Activated T-helper 1 cell treated with anti-CD3 and anti-CD28 coated beads, Interleukin-2, amount 50 U/mL, for 16 hours (primary cell): ENCODE measurements at regions not wholly inside any gene's neighbourhood (a gene's known extent, or its start where the extent isn't known, plus 50 kb on each side); places are given as distances from the start of the nearest gene placed in this dataset.

Experiments used
- DNase-seq, 2 donors: peaks; one replicate each; pipeline ENCODE4 v3.0.0-alpha.2; 2020; ENCODE audit warnings: low read depth in 1 of 2, low spot score in 1 of 2

DNA sequence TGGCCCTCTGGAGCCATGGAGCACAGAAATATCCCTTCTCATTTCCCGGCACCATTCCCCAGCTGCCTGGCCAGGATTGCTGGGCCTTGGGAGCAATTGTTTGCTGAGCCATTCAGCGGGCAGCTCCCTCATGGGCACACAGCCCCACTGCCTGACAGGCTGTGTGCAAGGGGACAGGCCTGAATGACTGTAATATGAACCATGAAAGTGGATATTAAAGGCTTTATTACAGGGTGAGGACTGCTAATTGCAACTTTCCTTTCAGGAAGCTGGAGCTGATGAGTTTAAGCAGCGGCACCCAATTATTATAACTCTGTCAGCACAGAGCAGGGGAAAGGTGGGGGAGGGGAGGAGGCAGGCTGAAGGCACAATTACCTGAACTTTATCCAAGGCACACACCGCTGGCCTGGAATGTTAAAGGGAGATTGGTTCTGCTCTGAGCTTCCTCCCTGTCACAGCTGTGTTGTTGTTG lies 159.8 kb upstream of the SDK2 start:
- no peak for DNase-seq

DNA sequence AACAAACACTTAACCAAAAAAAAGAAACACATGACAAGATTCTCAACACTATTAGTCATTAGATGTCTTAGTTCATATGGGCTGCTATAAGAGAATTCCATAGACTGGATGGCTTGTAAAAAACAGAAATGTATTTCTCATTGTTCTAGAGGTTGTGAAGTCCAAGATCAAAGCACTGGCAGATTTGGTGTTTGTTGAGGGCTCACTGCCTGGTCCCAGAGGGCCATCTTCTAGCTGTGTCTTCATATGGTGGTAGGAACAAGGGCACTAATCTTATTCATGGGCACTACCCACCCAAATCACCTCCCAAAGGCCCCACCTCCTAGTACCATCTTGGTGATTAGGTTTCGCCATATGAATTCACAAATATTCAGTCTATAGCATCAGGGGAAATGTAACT lies 162.5 kb upstream of the SDK2 start:
- no peak for DNase-seq

DNA sequence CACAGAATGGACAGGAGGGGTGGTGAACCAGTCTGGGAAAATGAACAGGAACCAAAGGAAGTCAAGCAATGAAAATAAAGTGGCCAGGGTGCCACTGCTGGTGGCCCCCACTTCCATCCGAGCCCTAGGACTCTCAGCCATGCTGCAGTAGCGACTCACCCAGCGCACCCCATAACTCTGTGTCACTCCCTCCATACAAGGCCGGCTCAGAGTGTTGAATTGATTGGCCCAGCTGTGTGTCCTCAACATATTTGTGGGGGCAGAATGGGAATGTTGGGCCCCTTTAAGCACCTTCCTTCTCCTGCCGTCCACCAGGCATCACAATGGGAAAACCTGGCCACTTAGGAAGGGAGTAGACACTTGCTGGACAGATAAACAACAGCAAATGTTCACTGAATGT lies 169.0 kb upstream of the SDK2 start:
- no peak for DNase-seq

DNA sequence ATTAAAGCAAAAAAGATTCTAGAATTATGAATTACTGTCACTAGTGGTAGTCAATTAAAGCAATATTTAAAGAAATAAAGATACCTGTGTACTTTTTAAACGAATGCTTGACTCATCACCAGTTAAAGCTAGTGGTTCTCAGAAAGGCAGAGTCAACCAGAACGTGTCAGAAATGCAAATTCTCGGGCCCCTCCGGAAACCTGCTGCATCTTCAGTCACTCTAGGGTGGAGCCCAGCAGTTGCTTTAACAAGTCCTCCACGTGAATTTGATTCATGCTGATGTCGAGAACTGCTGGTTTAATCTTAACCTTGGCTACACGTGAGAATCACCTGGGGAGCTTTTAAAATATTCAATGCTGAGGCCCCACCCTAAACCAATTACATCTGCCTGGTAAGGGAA lies 169.8 kb upstream of the SDK2 start:
- DNase-seq, result no peak

DNA sequence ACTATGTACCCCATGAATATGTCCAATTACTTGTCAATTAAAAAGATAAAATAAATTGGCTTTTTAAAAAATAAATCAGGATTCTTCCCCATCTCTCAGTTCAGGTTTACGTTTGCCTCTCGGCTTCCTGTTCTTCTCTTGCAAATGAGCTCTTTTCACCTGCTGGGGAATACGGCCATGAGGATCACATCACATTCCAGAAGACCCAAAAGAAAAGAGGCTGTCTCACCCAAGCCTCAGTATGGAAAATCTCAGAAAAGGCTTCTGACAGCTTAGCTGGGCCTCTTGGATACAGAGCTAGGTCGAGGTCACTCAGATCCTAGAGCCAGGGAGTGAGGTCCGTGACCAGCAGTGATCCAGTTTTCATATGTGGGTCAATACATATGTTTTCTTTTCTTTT lies 171.2 kb upstream of the SDK2 start:
- no peak for DNase-seq

DNA sequence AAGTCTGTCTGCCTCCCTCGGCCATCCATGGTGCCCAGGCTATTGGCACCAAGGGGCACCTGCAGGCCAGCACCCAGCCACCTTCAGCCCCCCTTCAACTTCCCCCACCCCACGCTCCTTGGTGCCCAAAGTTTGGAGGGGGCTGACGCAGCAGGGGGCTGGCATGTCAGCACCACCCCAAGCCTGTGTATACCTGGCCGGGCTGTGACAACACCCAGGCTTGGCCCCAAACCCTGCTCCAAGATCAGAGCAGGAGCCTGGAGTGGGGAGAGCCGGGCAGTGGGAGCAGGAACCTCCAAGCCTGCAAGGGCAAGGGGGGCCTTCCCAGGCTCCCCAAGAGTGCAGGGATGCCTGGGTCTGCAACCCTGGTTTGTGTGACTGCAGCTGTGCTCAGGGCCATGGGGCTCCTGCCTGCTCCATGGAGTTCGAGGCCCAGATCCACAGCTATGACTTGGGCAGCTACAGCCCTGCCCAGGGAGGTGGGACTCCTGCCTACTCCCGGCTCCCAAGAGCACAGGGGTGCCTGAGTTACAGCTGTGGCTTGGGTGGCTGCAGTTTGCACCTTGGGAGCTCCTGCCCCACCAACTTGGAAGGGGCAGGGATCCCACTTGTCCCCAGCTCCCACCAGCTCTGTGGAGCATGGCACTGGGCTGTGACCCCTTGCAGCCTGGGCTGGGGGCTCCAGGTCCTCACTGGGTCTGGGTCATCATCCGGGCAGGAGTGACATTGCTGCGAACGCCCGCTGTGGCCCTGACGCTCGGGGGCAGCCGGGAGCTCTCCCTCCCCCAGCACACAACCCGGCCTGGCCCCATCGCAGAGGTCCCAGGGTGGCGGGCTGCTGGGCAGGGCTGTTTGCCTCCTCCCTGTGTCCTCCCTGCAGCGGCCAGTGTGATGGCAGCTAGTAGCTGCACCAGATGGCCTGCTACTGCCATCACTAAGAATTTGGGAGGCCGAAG lies 175.5 kb upstream of the SDK2 start:
- DNase-seq, result no peak

DNA sequence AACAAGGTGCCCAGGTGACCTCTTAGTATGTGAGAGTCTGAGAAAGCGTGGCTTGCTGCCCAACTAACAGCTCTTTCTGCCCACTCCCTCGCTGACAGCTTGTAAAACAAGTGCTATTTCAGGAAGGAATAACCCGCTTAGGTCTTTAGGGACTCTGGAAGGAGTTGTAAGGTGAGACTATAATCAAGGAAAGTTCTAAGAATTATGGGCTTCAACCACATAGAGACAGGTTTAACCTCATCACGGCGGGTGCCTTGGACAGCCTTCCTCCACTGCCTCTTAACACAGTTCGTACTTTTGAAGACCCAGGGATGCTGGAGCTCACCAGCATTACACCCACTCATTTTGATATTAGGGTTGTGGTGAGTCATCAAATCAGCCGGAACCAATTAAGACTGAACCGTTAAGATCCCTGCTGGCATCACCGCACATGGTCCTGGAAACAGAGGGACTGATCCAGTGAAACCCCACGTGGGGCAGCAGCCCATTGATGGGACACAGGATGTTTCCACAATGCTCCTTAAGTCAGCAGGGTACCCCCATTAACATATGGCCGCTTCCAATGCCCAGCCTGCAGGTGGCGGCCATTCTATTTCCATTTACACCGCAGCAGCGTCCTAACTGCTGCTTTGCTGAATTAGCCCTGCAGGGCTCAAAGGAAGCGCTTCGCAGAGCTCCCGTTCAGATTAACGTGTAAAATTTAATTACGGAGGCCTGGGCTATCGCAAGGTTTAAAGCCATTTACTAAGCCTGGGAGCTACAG lies 176.6 kb upstream of the SDK2 start:
- DNase-seq, result no peak

DNA sequence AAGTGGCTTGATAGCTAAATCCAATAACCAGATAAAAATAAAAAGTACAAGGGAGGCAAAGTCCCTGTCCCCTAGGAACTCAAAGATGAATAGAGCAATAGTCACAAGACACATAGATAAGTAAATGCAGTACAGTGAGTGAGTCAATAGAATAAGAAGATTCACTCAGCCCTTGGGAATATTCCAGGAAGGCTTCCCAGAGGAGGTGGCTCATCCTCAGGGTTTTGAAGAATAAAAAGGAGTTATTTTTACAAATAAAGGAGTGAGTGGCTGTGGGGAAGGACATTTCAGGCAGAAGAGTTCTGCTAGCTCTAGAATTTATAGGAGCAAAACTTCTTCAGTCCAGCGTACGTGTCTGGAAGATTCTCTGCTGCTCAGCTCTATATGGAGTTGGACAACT lies 177.4 kb upstream of the SDK2 start:
- no peak for DNase-seq

DNA sequence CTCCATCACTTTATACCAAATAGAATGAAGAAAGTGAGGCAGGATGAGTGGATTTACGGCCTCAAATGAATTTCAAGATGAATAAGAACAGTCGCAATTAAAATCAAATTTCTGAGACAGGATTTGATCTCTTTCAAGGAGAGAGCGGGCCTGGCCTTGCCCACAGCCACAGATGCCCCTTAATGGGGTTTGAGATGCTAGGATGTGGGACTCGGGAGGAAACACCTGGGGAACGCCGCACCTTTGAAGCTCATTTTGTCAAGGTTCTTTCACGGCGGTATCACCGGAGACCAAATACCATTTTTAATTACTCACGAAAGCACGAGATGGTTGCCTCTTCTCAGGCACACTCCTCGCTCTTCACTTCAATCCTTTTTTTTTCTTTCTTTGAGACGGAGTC lies 178.1 kb upstream of the SDK2 start:
- no peak for DNase-seq

DNA sequence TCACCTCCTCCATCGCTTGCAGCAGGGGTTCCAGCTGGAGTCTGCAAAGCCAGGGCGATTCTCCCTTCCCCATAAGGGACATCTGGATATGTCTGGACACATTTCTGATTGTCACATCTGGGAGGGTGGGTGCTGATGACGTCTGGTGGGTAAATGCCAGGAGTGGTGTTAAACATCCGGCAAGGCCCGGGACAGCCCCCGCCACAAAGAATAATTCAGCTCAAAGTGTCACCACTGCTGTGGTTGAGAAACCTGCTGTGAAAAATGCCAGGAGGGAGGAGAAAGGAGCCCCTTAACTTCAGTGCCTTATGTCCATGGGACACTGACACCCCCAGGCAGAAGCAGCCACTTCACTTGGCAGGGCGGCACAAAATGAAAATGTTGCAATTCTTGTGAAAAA lies 179.4 kb upstream of the SDK2 start:
- no peak for DNase-seq

DNA sequence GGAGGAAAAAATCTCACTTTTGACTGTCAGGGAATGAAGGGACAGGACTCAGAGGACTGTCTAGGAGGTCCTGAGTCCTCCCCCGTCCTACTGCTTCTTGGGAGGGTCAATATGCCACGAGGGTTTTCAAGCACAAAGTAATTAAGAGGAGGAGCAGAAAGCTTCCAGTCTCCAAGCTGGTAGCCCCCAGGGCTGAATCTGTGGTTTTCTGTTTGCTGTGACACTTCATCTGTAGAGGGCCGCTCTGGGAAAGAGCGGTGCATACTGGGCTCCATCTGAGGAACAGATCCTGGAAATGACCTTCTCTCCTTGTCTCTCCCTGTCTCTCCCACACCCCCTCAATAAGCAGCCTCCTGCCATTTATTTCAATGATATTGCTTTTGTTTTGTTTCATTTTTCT lies 180.1 kb upstream of the SDK2 start:
- no peak for DNase-seq

DNA sequence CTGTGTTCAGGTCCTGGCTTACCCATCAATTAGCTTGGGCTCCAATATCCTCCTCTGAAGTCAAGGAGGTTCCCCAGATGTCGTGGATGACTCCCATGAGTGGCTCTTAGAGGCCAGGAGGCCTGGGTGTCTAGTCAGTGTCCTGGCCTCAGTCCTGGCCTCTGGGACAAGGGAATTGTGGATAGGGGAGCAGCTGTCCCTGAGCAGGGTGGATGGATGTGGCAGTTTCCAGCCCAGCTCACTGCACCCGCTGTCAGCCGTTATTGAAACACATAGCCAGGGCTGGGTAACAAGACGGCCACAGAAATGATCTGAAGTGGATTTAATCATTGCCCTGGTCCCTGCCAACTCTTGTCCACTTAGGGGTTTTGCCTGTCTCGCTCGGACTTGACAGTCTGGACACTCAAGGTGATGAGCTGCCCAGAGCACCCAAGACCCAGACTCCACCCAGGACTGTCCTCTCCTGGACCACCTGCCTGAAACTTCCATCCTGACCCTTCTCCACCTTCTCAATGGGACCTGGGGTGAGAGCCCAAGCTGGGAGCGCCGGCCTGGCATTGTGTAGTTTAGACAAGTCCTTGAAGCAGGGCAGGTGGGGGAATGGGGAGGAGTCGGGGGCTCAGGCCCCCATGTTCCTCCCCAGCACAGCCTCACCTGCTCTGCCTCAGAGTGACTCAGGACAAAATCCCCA lies 182.1 kb upstream of the SDK2 start:
- no peak for DNase-seq

DNA sequence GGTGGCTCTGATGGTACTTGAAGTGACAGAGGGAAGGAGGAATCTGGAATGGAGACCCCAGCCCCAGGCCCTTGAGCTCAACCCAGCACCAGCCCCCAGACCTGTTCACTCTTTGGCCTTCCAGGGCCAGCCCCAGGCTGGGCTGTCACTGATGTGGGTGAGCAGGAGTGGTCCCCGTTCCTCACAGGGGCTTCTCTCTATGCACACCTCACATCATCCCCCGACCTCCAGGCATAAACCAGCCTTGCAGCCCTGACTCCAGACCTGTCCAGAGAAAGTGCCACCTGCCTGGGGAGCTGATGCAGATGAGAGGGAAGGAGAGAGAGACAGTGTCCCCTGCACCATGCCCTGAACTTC lies 182.6 kb upstream of the SDK2 start:
- DNase-seq, result no peak

DNA sequence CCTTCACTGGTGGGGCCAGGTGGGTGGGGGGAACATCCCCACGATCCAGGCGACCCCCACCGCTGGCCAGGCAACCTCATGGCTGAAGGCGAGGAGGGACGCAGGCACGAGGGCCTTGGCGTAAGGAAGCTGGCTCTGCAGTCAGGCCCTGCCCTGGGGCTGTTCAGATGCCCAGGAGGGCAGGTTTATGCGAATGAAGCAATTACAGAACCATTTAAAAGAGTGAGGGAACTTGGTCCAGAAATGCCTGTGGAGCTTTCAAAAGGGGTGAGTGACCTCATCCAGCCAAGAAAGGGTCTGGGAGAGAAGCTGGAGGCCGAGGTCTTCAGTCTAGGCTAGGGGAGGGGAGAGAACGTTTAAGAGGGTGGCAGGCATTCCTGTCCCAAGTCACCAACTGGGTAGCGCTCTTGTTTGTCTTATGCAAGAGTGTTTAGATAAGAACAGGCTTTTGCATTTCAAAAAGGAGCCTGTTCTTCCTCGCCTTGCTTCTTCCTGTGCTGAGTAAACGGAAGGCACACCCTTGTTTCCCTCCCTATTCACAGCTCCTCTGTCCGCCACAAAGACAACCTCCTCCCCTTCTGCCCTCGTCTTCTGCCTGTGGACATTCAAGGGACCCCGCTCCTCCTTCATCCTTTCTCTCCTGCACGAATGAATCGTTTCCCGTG lies 183.5 kb upstream of the SDK2 start:
- no peak for DNase-seq

DNA sequence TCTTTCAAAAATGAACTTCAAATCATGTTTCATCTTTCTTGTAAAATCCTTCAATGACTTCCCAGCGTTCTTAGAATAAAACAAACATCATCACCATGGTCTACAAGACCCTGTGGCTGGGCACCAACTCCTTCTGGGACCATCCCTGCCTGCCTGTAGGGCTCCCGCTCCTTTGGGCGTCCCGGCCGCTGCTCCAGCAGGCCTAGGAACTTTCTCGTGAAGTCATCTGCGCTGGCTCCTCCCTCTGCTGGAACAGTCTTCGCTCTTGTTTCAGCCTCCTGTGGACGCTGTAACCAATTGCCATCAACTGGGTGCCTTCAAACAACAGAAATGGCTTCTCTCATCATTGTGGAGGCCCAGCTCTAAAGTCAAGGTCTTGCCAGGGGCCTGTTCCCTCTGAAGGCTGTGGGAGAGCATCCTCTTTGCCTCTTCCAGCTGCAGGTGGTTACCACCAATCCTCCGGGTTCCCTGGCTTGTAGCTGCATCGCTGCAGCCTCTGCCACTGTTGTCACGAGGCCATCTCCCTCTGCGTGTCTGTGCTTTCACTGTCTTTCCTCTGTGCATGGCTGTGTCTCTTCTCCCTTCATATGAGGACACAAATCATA lies 185.5 kb upstream of the SDK2 start:
- DNase-seq, result no peak

DNA sequence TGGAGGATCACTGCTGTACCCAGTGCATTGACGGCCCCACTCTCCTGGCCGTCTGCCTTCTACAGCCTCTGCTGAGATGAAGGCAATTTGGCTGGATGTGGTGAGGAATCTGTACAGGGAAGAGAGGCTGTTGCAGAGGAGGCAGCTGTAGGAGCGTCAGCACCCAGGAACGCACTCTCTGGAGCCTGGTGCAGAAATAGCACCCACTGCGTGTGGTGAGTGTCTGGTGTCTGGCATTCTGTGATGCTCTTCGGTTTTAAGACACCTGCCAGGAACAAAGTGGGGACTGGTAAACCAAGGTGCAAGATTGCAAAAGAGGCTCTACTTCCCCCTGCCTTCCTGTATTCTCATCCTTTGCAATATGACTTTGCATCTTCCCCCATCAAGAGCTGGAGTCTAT lies 187.5 kb upstream of the SDK2 start:
- no peak for DNase-seq

DNA sequence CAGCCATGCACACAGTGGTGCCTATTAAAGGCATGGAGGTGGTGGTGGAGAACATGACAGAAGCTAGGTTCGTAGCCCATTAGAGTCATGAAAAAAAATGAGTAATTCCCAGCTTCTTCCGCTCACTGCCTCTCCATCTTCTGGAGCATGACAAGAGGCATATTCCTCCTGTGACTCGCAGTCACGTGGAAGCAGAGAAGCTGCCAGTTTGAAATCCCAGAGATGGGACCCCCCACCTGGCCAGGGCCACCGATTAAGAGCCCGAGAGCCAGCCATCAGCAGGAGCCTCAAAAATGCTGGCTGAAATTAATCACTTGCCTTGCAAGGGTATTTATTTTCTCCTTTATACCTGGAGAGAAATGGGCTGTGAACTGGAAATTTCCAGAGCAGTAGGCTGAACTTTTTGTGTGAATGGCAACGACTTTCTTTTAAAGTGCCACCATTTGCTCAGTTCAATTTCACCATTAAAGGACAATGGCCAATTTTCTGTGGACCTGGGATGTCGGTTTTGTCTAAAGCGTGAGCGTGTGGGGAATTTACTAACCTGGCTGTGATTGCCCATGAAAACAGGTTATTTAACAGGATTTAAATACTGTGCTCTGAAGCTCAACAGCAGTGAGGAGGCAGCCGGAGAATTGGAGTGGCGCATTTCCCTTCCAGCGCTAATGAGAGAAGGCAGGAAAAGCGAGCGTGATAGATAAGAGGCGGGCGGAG lies 189.7 kb upstream of the SDK2 start:
- DNase-seq, result no peak

DNA sequence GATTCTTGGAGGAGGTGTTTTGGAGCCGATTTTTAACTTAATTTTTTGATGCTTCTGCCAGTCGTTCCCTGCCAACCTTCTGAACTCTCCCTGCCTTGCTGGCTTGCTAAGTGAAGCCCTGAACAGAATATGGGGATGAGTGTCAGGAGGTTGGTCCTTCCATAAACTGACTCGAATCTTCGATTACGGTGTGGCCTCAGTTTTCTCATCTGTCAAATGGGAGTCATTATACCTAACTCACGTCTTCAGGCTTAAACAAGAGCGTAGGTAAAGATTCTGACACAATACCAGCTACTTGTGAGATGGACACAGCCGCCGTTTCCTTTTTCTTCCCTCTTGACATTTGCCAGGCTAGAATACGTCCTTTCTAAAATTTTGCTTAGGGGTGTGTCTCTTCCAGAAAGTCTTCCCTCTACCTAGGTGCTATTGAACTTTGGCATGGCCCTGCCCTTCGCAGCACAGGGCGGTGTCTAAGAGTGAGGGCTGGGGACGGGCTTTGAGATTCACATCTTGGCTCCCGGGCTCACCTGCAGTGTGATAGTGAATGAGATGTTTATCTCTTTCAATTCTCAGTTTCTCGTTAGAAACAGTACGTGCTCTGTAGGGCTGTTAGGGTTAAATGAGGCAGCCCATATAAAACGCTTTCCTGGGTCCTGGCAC lies 190.6 kb upstream of the SDK2 start:
- DNase-seq, result no peak

DNA sequence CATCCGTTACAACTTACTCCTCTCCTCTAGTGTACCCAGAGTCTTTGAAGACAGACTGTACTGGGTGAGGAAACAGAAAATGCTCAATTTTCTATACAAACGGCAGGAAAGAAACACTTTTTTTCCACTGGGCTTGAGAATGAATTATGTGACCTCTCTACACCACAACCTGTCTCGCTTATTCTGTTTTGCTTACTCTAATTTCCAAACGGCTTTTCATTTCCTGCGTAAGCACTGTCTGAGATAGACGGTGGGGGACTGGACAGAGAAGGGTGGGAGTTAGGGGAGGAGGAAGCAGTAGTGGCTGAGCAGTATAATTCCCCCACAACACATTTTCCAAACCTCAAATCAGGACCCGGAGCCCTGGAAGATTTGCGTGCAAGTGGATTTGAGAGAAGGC lies 191.4 kb upstream of the SDK2 start:
- no peak for DNase-seq

DNA sequence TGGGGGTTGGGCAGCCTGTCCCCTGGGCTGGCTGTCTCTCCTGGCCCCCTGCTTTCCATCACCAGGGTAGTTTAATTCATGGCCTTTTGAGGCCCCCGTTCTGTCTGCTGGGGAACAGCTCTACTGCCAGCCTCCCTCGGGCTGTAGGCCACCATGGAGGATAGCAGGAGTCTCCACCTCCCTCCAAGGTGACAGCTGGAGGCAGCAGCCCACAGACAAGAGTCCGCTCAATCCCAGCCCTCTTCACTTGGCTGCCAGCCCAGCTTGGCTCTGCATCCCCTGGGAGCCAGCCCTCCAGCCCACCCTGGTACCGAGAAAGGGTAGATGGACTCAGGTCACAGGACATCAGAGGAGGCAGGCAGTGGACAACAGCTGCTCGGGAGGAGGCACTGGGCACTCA lies 194.6 kb upstream of the SDK2 start:
- no peak for DNase-seq
